HG02852 (cell line): ENCODE measurements at regions not wholly inside any gene's neighbourhood (a gene's known extent, or its start where the extent isn't known, plus 50 kb on each side); places are given as distances from the start of the nearest gene placed in this dataset.

Experiments
- ATAC-seq: cut with Tn5 transposase; IDR thresholded peaks from one replicate; pipeline ENCODE4 v1.9.1; 2021; ENCODE audit warnings: mild to moderate bottlenecking, moderate library complexity; ENCODE audit not compliant: unreplicated experiment

DNA sequence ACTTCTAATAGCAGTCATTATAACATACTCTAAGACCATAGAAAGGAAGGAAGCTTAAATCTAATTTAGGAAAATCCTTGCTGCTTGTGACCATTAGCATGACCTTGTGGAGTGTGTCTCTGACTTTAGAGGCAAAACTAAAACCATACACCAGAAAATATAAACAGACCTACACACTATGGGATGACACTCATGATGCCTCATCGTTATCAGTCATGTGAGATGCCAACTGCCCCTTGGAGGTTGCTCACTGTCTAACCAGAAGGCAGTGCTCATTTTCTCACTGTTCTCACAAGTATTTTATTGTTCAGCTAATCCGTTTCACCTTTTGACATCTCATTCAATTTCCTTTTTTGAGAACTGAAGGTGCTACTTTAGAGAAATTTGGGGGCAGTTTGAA lies 376.9 kb downstream of the RND3 start:
- ATAC-seq, result no peak

DNA sequence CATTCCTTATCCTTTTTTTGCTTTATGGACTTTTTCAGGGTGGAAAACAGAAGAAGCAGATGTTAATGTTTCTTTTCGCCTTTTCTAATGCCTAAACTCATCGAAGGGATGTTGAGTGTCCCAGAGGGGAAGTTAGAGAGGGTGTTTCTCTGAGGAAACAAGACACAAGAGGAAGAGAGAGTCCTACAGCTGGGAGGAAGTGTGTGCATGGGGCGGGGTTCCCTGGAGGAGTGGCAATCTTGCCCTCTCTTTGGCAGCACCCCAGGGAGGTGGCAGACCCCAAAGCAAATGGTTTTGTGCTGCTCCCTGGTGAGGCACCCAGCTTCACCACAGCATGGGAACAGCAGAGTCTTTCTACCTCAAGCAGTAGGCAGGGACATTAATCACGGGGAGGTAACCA lies 377.6 kb downstream of the RND3 start:
- no peak for ATAC-seq

DNA sequence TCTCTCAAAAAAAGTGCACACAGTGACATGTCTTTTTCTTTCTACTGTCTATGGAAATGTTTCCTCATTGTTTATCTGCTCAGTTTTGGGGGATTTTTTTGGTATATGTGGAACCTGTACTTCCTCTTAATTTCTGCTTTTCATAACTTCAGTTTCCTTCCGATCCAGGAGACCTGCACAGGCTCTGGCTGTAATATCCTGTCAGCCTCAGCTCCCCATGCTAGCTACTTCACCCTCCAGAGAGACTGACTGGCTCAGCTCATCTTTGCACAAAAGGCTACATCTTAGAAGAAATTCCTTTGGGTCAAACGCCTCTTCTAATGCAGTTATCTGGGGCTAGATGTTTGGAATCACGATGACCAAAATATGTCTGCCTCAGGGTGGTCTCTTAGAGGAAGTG lies 378.4 kb downstream of the RND3 start:
- no peak for ATAC-seq

DNA sequence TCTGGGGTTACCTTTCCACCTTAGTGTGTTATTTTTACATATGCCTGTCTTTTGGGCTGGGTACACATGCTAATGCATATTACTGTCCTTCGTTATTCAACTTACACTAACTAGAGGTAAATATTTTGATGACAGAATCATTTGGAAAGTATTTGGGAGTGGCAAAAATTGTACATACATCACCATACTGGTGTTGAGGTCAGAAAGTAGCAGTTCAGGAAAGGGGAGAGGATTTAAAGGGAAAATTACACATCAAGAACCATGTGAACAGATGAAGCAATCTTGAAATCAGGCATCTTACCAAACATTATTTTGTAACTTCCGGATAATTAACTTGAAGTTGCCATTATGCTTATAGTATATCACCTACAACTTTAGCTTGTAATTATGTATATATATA lies 379.7 kb downstream of the RND3 start:
- no peak for ATAC-seq

DNA sequence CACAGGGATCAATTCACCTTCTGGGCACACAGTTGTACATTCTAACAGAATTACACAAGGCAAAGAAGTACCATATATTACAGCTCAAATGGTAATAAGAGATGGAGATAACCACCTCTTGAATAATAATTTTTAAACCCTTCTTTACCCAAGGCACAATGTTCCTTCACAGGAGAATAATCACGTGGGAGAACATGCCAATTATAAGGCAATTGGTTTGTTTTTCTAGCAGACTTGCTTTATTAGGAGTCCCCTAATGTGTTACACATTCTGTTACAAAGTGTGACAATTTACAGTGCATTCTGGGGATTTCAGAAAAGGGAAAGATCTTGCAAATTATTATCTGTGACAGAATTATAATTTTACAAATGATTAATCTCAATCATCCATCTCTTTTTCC lies 380.3 kb downstream of the RND3 start:
- no peak for ATAC-seq

DNA sequence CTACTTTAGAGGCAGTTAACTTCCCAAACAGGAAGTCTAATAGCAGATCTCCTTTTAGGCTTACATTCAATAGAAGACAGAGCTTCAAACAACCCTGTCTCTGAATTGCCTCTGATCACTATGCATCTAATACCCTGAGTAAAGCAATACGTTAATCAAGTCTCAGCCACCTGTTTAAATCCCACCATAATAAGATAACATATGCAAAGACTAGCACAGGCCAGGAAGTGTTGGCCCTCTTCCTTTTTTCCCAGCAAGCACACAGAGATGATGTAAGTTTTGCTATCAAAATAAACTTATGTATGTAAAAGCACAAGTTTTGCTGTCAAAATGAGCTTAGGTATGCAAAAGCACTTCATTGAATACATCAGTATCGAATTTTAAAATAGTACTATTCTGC lies 385.5 kb downstream of the RND3 start:
- no peak for ATAC-seq

DNA sequence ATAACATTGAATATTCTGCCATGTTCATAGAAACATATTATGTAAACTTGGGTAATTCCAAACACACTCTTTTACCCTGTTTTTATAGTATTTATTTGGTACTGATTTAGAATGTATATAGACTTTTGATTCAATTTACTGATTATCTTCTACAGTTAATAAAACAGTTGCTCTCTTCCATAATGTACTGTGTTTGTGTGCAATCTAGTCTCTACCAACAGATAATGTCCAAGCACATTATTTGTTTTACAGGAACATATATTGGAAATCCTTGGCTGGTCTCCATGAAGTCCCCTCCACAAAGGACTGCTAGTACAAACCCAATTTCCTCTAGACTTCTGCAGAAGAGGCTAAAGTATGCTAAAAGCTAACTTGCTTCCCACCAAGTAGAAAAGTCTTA lies 386.6 kb downstream of the RND3 start:
- no peak for ATAC-seq

DNA sequence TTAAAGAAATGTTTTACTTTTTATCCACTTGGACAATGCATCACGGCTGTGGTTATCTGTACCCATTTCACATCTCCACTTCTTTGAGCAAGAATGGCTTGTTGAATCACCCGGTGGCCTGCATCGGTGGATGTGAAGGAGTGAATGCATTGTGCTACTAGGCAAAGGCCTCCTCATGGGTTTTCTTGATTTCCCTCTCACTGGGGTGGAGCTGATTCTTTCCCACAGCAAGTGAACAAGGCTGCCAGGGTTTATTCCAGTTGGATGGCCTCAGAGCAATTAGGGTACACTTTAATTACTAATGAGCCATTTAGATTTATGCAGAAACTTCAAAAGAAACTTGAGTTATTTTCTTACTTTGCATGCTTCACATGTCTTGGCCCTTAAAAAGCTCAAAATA lies 387.1 kb downstream of the RND3 start:
- ATAC-seq, result no peak

DNA sequence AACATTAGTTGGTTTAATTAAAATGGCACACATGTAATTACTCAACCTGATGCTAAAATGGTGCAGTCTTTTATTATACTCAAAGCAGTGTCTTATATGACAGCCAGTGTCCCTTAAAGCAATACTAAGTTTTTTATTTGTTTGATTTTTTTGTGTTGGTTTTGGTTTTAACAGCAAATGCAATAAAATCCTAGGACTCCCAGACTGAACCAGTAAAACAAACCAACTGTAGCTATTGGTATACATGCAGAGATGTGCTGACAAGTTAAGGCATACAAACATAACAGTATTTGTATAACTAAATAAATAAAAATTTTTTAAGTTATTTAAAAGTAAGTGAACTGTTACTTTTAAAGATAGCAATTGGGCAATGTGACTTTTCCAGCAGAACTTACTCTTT lies 387.7 kb downstream of the RND3 start:
- no peak for ATAC-seq

DNA sequence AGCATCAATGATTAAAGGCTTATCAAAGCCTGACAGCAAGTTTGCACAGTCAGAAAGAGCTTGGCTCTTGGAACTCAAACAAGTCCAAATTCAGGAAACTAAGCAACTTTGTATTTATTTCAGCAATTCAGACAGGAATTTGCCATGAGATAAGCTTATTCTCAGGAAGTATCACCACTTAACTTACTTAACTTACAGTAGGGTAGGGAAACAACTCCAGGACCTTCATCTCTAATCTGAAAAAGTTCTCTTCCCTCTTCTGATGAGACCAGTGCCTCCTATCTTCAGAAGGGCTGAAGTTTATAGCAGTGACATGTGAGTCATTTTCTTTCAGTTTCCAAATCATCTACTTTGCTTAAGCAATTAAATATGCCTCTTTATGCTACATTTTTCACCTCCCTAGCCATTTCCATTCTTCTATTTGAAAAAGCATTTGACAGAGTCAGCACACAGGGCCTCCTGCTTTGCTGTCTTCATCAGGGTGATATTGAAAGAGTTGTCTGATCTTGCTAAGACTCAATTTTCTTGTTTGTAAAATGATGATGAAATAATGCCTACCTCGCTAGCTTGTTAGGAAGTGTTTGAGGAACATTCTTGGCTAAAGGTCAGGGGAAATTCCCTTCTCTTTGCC lies 389.5 kb downstream of the RND3 start:
- no peak for ATAC-seq

DNA sequence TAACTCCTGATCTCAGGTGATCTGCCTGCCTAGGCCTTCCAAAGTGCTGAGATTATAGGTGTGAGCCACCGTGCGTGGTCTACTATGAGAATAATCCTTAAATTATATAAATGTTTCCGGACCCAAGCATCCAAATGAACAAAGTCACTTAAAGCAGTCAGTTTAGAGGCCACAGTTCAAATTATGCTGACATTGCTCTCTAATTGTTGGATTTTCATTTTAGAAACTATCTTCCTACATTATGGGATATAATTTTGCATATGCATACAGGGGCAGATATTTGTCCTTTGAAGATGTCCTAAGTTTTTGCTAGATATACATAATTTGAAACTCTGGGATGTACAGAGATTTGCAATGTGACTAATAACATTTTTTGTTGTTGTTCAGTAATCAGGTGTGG lies 390.1 kb downstream of the RND3 start:
- ATAC-seq, result no peak

DNA sequence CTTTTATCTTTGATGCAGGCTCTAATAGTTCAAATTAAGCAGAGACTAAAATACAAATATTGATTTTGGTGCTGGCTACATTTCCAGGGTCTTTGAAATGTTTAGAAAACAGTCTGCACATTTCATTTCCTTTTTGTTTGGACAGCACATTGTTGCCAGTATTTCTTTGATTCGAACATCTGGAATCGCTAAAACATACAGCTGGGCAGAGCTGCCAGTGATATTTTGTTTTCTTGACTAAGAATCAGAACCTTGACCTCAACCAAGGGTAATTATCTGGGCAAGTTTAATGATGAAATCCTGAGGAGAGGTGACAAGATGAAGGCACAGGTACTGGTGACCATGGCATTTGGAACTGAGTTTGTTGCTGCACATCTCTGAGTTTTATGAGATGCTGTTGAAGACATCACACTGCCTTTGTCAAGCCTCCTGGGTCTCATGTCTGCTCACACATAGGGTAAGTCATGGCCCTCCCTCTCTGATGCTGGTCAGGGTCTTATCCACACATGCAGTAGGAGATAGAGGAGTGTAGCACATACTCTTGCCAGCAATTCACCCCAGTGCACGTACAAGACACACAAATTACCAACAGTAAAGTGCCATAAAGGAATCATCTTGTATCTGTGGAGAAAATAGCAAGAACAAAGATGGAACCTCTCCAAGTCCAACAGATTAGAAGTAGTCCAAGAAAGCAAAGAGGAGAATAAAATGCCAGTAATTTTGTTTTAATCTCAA lies 391.9 kb downstream of the RND3 start:
- ATAC-seq, result no peak

DNA sequence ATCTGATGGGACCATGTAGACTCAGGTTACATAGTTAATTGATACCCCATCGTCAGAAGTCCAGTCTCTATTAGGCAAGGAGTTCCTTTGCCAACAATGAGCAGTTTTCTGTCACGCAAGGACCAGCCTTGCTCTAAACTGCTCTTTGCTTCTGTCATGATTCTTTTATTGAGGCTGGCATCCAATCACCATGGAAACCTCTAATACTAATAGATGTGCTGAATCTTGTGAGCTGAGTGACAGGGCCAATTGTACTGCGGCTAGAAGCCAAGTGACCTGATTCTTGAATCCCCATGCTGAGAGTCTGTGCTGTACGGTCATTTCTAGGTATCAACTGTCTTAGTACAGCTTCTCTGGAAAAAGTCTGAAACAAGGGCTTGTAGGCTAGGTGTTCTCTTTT lies 395.6 kb downstream of the RND3 start:
- ATAC-seq, result no peak

DNA sequence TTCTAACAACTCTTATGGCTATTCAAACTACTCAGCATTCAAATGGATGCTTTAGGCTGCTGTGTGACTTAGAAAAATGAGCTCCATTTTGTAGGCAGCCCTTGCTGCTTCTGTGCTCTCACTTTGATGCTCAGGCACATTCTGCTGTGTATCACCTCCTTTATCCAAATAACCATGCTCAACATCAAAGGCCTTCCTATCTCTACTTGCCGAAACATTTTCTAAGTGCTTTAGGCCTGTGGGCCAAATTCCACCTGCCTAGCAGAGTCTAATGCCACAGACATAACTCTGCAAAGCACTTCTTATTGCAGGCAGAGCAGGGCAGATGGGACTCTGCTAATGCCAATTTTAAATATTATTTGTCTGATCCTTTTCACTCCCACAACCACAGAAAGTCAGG lies 397.4 kb downstream of the RND3 start:
- no peak for ATAC-seq

DNA sequence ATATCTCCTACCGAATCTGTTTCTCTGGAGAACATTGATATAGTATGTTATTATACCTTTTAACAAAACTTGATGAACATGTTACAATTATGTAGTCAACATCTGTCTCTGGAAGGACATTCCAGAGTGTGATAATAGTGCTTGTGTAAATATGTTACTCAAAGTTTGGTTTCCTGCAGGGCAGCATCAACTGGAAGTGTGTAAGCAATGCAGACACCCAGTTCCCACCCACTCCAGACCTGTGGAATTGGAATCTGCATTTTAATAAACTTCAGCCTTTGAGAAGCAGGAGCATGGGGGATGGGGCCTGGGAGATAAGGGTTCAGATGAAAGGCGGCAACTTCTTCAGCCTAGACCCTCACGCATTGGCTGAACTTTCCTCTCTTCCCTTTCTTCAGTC lies 398.9 kb downstream of the RND3 start:
- no peak for ATAC-seq

DNA sequence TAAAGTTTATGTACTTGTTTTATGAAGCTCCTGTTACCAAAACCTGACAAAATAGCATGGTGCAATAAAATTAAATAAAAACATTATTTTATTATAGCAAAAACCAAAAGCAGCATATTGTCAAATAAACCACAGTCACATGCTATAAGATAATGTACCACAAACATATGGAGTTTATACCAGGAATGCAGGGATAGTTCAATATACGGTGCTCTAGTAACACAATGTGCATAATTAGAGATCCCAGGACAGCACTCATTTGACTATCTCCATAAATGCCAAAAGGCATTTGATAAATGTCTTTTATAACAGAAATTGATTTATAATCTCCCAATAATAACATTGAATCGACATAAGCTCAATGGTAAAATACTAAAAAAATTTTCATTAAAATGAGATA lies 402.0 kb downstream of the RND3 start:
- ATAC-seq, result no peak

DNA sequence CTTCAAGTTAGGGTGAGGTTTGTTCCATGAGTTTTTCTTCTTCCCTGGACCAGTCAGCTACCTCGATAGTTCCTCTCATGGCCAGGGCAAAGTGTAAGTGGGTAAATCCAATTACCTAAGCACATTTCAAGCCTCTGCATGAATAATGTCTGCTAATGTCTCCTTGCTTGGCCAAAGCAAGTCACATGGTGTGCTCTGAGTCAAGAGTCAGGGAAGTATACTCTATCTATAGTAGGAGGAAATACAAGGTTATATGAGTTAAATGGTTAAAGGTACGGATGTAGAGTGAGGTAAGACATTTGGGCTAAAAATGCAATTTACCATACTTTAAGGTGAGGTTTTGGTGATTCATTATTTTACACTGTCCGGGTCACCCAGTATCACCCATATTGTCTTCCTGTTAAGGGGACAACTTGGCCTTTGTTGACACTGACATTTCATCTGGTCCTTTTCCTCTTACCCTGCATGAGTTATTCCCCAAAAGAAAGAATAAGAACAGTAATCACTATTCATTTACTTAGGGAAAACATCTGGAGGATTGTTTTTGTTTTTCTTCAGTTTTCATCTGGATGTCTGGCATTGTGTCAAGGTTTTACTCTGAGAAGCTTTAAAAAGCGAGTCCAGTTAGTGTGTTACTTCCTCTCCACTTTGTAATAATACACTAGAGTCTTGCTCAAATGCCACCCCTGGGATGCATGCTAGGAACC lies 405.5 kb downstream of the RND3 start:
- no peak for ATAC-seq

DNA sequence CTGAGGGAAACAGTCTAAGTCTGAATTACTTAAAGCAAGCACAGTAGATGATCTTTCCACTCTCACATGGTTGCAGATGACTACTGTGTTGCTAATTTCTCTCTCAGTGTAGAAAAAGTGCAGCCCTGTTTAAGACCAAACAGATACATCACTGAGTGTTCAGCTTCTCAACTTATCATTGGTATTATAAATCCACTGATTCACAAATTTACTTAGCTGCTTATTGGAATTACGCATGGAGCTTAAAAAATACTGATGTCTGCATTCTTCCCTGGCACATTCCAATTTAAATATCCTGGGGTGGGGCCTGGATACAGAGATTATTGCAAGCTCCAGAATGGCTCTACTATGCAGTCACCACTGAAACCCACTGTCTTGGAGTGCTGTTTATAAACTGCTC lies 411.2 kb downstream of the RND3 start:
- ATAC-seq, result no peak

DNA sequence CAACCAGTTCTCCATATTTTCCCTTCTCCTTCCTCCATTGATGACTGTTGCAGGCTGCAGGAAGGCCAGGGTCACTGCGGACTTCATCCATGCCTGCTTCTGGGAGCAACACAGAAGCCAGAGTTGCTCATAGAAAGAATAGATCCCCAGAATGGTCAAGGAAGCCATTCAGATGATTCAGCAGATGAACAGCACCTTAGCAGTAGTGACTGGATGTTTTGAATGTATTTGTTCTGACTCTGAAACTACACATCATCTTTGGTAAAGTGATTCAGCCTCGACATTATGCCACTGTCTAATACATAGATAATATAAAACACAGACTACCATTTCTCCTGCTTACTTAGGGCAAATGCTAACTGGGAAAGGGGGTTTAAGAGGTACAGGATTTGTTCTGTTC lies 411.6 kb downstream of the RND3 start:
- ATAC-seq, result no peak

DNA sequence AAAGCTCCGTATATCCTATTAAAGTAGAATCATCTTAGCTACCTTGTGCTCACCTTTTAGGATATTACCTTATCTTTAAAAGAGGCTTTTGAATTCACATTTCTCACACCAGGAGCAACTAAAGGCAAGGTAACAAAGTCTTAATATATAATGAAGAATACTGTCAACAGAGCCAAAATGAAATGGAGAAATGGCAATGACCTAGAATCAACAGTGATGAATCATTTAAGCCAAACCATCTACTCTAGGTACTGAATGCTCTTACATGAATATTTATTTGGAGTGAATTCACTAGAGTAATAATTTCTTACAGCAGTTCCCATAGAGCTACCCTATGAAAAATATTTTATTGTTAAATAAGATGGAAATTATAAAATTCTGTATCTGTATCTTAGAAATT lies 421.0 kb downstream of the RND3 start:
- no peak for ATAC-seq

DNA sequence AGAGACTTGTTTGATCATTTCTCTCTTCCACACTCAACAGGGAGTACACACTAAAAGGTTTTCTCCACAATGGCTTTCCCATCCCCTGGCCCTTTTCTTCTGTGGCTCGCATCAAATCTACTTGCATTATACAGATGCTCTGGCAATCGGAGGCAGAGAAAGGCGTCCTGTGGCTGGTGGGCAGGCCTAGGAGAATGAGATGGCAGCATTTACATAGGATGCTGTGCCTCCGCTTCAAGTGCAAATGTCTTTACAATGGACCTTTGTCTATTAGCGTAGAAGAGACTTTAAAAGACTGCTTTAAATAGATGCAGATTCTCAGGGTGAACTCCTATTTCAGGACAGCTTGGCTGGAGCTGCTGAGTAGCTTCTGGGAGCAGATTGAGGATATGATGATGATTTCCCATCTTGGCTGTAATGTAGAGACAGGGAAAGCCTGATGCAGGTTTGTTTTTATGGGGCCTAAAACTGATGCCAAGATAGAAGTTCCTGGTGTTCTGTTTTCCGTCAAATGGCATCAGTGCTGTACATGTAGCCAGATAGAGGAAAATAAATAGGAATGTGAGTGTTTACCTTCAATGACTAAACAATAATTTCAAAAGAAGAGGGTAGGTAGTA lies 423.4 kb downstream of the RND3 start:
- ATAC-seq, result no peak

DNA sequence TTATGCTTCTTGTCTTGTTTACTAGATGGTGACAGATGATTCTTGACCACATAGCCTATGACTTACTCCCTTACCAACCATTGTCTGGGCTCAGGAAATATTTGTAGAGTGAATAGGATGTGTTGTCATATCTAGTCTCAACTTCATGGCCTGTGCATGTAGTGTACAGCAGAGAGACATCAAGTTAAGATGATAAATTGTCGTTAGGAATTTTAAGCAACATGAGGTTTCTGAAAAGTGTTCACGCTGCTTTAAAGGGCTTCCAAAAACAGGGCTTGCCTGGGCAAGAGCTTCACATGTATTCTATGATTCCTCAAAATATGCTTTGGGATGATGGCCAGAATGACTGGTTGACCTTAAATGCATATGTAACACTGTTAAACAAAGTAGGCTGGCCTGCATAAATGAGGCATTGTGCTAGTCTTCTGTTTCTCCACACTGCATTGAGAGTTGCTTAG lies 424.0 kb downstream of the RND3 start:
- ATAC-seq, result no peak
